ENCODE measurements at regions not wholly inside any gene's neighbourhood (a gene's known extent, or its start where the extent isn't known, plus 50 kb on each side); places are given as distances from the start of the nearest gene placed in this dataset.

DNA sequence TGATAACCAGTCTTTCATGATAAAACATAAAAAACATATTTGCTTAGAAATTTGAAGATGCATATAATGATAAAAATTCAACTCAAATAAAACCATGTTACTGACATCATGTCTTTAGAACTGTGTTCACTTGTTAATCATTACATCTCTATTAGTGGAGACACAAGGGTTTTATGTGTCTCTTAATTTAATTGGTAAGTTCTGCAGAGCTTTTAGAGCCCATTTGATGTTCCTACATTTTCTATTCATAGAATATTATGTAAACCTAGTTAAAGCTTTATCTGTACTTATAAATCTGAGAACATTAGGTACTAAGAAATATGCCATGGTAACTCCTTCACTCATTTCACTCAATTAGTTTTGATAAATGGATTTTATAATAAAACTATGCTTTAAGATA, 285.4 kb downstream of the SLCO4C1 start:
- H3K4me3 Mint-ChIP-seq = no peak overlapping the region
- no peaks in the 10 kb centered on the region for H3K36me3 Mint-ChIP-seq
- DNase-seq (ENCODE audit: low spot score in 2 of 2, unreplicated experiment in 2 of 2) = no peak
- peaks cover 2% of the 10 kb centered on the region for H3K27me3 Mint-ChIP-seq (ENCODE audit: low read depth)
- H3K27ac Mint-ChIP-seq = no peak overlapping the region
- TF ChIP-seq, protein P1, sequence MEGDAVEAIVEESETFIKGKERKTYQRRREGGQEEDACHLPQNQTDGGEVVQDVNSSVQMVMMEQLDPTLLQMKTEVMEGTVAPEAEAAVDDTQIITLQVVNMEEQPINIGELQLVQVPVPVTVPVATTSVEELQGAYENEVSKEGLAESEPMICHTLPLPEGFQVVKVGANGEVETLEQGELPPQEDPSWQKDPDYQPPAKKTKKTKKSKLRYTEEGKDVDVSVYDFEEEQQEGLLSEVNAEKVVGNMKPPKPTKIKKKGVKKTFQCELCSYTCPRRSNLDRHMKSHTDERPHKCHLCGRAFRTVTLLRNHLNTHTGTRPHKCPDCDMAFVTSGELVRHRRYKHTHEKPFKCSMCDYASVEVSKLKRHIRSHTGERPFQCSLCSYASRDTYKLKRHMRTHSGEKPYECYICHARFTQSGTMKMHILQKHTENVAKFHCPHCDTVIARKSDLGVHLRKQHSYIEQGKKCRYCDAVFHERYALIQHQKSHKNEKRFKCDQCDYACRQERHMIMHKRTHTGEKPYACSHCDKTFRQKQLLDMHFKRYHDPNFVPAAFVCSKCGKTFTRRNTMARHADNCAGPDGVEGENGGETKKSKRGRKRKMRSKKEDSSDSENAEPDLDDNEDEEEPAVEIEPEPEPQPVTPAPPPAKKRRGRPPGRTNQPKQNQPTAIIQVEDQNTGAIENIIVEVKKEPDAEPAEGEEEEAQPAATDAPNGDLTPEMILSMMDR (IDR thresholded peaks at IDR 0.05; ENCODE audit: unreplicated experiment) = no peak
- H3K9me3 Mint-ChIP-seq = no peaks in the 10 kb centered on the region
- no peaks in the 10 kb centered on the region for H3K4me1 Mint-ChIP-seq

DNA sequence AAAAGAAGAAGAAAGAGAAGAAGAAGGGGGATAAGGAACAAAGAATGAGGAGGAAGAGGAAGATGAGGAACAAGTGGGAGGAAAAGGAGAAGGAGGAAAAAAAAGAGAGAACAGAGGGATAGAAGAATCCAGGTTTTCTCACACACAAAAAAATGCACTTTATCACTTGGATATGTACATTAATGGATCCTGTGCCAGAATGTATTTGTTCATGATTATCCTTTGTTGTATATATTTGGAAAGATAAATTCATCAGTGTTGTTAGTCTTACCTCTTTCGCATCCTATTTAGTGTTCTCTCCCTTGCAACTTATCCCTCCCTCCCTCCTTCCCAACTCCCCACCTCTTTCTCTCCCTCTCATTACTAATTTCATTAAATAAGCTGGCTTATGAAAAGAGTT, 298.8 kb downstream of the SLCO4C1 start:
- TF ChIP-seq, protein P1 (IDR thresholded peaks at IDR 0.05; ENCODE audit: unreplicated experiment) = no peak
- DNase-seq (ENCODE audit: low spot score in 2 of 2, unreplicated experiment in 2 of 2) = no peak
- Mint-ChIP-seq H3K36me3 (no peaks in the 10 kb centered on the region), H3K27me3 (ENCODE audit: low read depth) (no peaks in the 10 kb centered on the region), H3K4me3 (no peak overlapping the region), H3K27ac (peak overlapping the region; percentile 48), H3K4me1 (peaks cover 43% of the 10 kb centered on the region), H3K9me3 (peaks cover 13% of the 10 kb centered on the region)

DNA sequence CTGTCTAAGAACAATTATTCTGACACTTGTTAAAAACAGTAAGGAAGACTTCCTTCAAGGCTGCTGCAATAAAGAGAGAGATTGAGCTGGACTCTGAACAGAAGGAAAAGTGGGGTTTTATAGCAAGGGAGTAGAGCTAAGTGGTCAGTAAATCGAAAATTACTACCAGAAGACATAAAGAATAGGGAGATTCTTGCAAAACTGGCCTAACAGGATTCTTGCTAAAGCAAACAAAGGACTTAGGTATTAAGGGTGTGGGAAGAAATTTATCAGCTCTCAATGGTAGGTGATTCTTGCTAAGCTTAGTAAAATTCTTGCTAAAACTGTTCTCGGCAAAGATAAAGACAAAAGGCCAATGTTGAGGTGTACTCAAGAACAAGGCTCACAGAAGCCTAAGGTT, 300.5 kb downstream of the SLCO4C1 start:
- TF ChIP-seq, protein P1 (IDR thresholded peaks at IDR 0.05; ENCODE audit: unreplicated experiment) = no peak
- H3K36me3 Mint-ChIP-seq = no peaks in the 10 kb centered on the region
- peak overlapping the region; percentile 85 for H3K27ac Mint-ChIP-seq
- no peak overlapping the region for H3K4me3 Mint-ChIP-seq
- no peaks in the 10 kb centered on the region for H3K27me3 Mint-ChIP-seq (ENCODE audit: low read depth)
- H3K9me3 Mint-ChIP-seq = peaks cover 9% of the 10 kb centered on the region
- no peak for DNase-seq (ENCODE audit: low spot score in 2 of 2, unreplicated experiment in 2 of 2)
- H3K4me1 Mint-ChIP-seq = peaks cover 43% of the 10 kb centered on the region

DNA sequence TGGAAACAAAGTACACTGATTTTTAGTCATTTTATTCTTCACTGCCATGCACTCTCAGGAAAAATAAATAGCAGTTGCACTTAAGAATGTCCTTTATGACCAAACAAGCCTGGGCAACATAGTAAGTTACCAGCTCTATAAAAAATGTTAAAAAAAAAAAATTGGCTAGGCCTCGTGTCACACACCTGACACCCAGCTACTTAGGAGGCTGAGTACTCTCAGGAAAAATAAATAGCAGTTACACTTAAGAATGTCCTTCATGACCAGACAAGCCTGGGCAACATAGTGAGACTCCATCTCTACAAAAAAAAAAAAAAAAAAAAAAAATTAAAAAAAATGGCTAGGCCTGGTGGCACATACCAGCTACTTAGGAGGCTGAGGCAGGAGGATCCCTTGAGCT, 304.6 kb downstream of the SLCO4C1 start:
- H3K27ac Mint-ChIP-seq = no peak overlapping the region
- TF ChIP-seq, protein P1 (IDR thresholded peaks at IDR 0.05; ENCODE audit: unreplicated experiment) = no peak
- no peak overlapping the region for H3K4me3 Mint-ChIP-seq
- H3K36me3 Mint-ChIP-seq = no peaks in the 10 kb centered on the region
- DNase-seq (ENCODE audit: low spot score in 2 of 2, unreplicated experiment in 2 of 2) = no peak
- H3K27me3 Mint-ChIP-seq (ENCODE audit: low read depth) = no peaks in the 10 kb centered on the region
- H3K4me1 Mint-ChIP-seq = peaks cover 33% of the 10 kb centered on the region
- peaks cover 21% of the 10 kb centered on the region for H3K9me3 Mint-ChIP-seq

DNA sequence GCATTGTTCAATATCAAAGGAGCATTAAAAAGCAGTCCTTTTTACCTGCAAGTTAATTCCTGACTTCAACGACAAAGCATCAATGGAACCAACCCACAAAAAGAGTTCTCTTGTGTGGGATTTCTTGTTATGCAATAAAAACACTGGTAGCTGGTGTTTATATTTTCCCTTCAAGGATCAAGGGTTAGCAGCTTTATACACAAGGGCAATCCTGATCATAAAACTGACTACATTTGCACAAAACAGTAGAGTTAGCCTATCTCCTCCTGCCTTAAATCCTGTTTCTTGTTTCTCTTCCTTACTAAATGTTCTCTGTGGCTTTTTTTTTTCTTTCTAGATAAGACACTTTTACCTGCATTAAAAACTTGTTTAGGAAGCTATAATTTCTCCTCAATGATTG, 306.4 kb downstream of the SLCO4C1 start:
- Mint-ChIP-seq H3K27me3 (ENCODE audit: low read depth) (peaks cover 1% of the 10 kb centered on the region), H3K27ac (no peak overlapping the region), H3K36me3 (no peaks in the 10 kb centered on the region), H3K4me1 (peaks cover 17% of the 10 kb centered on the region), H3K9me3 (peaks cover 21% of the 10 kb centered on the region), H3K4me3 (no peak overlapping the region)
- DNase-seq (ENCODE audit: low spot score in 2 of 2, unreplicated experiment in 2 of 2) = no peak
- TF ChIP-seq, protein P1 (IDR thresholded peaks at IDR 0.05; ENCODE audit: unreplicated experiment) = no peak

DNA sequence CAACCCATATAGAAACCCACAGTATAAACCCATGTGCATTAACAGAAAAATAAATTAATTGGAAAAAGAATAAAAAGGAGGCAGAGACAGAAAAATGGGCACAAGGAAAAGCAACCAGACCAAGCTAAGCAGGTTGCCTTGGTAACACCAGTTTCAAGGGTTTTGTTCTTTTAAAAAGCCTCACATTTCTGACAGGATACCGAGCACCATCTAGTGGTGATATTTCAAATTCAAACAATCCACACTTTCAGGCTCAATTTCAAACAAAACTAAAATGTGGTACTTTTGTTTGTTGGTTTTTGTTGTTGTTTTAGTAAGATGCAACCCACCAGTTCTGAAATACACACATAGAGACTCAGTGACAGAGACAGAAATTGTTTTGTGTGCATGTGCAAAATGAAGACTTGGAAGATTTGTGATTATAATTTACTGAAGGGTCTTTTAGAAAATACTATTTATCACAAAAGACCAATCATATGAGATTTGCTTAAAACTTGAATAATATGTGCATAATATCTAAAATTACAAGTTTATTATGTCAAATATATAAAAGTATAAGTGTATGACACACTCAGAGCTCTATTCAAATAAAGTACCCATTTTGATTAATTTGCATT, 318.2 kb downstream of the SLCO4C1 start:
- no peak overlapping the region for H3K27ac Mint-ChIP-seq
- H3K9me3 Mint-ChIP-seq = no peaks in the 10 kb centered on the region
- DNase-seq (ENCODE audit: low spot score in 2 of 2, unreplicated experiment in 2 of 2) = no peak
- H3K27me3 Mint-ChIP-seq (ENCODE audit: low read depth) = peaks cover 9% of the 10 kb centered on the region
- TF ChIP-seq, protein P1 (IDR thresholded peaks at IDR 0.05; ENCODE audit: unreplicated experiment) = peak; percentile 77
- no peaks in the 10 kb centered on the region for H3K4me1 Mint-ChIP-seq
- H3K36me3 Mint-ChIP-seq = no peaks in the 10 kb centered on the region
- H3K4me3 Mint-ChIP-seq = no peak overlapping the region

Data from mesothelial cell of epicardium (in vitro differentiated cells).